ENCODE measurements at regions not wholly inside any gene's neighbourhood (a gene's known extent, or its start where the extent isn't known, plus 50 kb on each side); places are given as distances from the start of the nearest gene placed in this dataset.

GRCh38 chr14:46444666-46445065, 206.9 kb downstream of the RPL10L start:
- TF ChIP-seq CTCF (IDR thresholded peaks at IDR 0.05; ENCODE audit: low read length) (no peak), EZH2 (IDR thresholded peaks at IDR 0.05; ENCODE audit: borderline replicate concordance, low read length) (no peak)

Measured in OCI-LY1 (cell line).